Colonic mucosa (tissue), 4 donors: ENCODE measurements at regions not wholly inside any gene's neighbourhood (a gene's known extent, or its start where the extent isn't known, plus 50 kb on each side); places are given as distances from the start of the nearest gene placed in this dataset.
"Not testable (repeated sequence)": the region's sequence is repeated elsewhere in the genome, so short reads cannot be mapped to it uniquely, and the experiment has no call there.

ENCODE experiments used
- DNase-seq: peaks from one replicate; pipeline ENCODE4 v3.0.0-alpha.2; 2020
- H3K27ac ChIP-seq: fragments of 200-600 bp; one replicate; pipeline ENCODE4 v1.8.0; 2021
- H3K27me3 ChIP-seq: fragments of 200-600 bp; one replicate; pipeline ENCODE4 v1.8.0; 2021
- H3K36me3 ChIP-seq: fragments of 200-600 bp; one replicate; pipeline ENCODE4 v1.8.0; 2021
- H3K4me1 ChIP-seq: fragments of 200-600 bp; one replicate; pipeline ENCODE4 v1.8.0; 2021; ENCODE audit warnings: mild to moderate bottlenecking
- H3K4me3 ChIP-seq: fragments of 200-600 bp; one replicate; pipeline ENCODE4 v1.8.0; 2021
- H3K9ac ChIP-seq, 2 donors: one replicate each; pipeline ENCODE4 v1.7.0; 2013; ENCODE audit warnings: control low read depth in 2 of 2, low read depth in 2 of 2, low read length in 2 of 2
- H3K9me3 ChIP-seq: fragments of 200-600 bp; one replicate; pipeline ENCODE4 v1.8.0; 2021
- CTCF ChIP-seq: fragments of 200-600 bp; IDR thresholded peaks from one replicate; pipeline ENCODE4 v1.8.0; 2022; ENCODE audit warnings: antibody characterized with exemption, mild to moderate bottlenecking
- intact Hi-C: fragments of 100-400 bp; cut with DNase I; formaldehyde crosslinking; loops from one replicate; pipeline ENCODE4 v1.14.1; 2022
- donor health status: healthy.
- donor health status: DM: no; HTN: no; CAD: no.
- donor health status: DM: no; HTN: no; CAD: no.

- no peak for TF ChIP-seq CTCF
- Histone ChIP-seq H3K9me3 (no peaks in the 10 kb centered on the region), H3K9ac (no peak overlapping the region), H3K36me3 (no peaks in the 10 kb centered on the region), H3K27me3 (no peaks in the 10 kb centered on the region), H3K4me1 (no peaks in the 10 kb centered on the region), H3K4me3 (no peak overlapping the region), H3K27ac (no peak overlapping the region)
- no peak for DNase-seq
- intact Hi-C loops: no loop called here
These were observed 72.3 kb upstream of the MEF2A start for GRCh38 chr15:99493461-99493860.

GRCh38 chr15:99494536-99495233, 71.1 kb upstream of the MEF2A start:
- H3K27me3 ChIP-seq, H3K4me1 ChIP-seq, H3K4me3 ChIP-seq, DNase-seq, H3K36me3 ChIP-seq, H3K9ac ChIP-seq, intact Hi-C loops, H3K9me3 ChIP-seq, H3K27ac ChIP-seq: not testable (repeated sequence)

GRCh38 chr15:99495430-99496301, 70.1 kb upstream of the MEF2A start:
- Histone ChIP-seq H3K36me3 (no peaks in the 10 kb centered on the region), H3K4me3 (no peak overlapping the region), H3K27ac (no peak overlapping the region), H3K27me3 (no peaks in the 10 kb centered on the region), H3K4me1 (no peaks in the 10 kb centered on the region), H3K9me3 (no peaks in the 10 kb centered on the region), H3K9ac (no peak overlapping the region)
- DNase-seq: no peak
- intact Hi-C loops: no loop called here
- TF ChIP-seq CTCF: no peak

GRCh38 chr15:99496302-99496629, 69.5 kb upstream of the MEF2A start:
- intact Hi-C loops: no loop called here
- no peak for DNase-seq
- H3K27ac ChIP-seq: no peak overlapping the region

GRCh38 chr15:99502182-99502581, 63.6 kb upstream of the MEF2A start:
- no peaks in the 10 kb centered on the region for H3K27me3 ChIP-seq
- H3K9me3 ChIP-seq: no peaks in the 10 kb centered on the region
- no peak overlapping the region for H3K9ac ChIP-seq
- H3K4me3 ChIP-seq: no peak overlapping the region
- H3K27ac ChIP-seq: no peak overlapping the region
- no peaks in the 10 kb centered on the region for H3K36me3 ChIP-seq
- TF ChIP-seq CTCF: no peak
- DNase-seq: no peak
- intact Hi-C loops: no loop called here
- H3K4me1 ChIP-seq: no peaks in the 10 kb centered on the region

More at GRCh38 chr15:99496302-99496629, 69.5 kb upstream of the MEF2A start:
- Histone ChIP-seq H3K4me1 (no peaks in the 10 kb centered on the region), H3K9me3 (no peaks in the 10 kb centered on the region), H3K9ac (no peak overlapping the region), H3K36me3 (no peaks in the 10 kb centered on the region), H3K4me3 (no peak overlapping the region), H3K27me3 (no peaks in the 10 kb centered on the region)
- TF ChIP-seq CTCF: no peak

GRCh38 chr15:99502661-99503060, 63.1 kb upstream of the MEF2A start:
- Histone ChIP-seq H3K9ac (no peak overlapping the region), H3K27me3 (no peaks in the 10 kb centered on the region), H3K9me3 (no peaks in the 10 kb centered on the region), H3K36me3 (no peaks in the 10 kb centered on the region), H3K27ac (no peak overlapping the region), H3K4me3 (no peak overlapping the region), H3K4me1 (no peaks in the 10 kb centered on the region)
- intact Hi-C loops: no loop called here
- DNase-seq: no peak
- TF ChIP-seq CTCF: no peak
